IMR-90 (cell line): ENCODE measurements at regions not wholly inside any gene's neighbourhood (a gene's known extent, or its start where the extent isn't known, plus 50 kb on each side); places are given as distances from the start of the nearest gene placed in this dataset.

Experiments
- CEBPB ChIP-seq: IDR thresholded peaks from 2 replicates; pipeline ENCODE4 v1.6.1; 2012; ENCODE audit warnings: low read depth, low read length, improper control_type of control experiment
- MAFK ChIP-seq: IDR thresholded peaks from 2 replicates; pipeline ENCODE4 v1.6.1; 2012; ENCODE audit warnings: low read depth, low read length, improper control_type of control experiment
- MXI1 ChIP-seq: IDR thresholded peaks from 2 replicates; pipeline ENCODE4 v1.6.1; 2012; ENCODE audit warnings: low read depth, mild to moderate bottlenecking, low read length, moderate library complexity, borderline replicate concordance
- POLR2A ChIP-seq: IDR thresholded peaks from 2 replicates; pipeline ENCODE4 v1.6.1; 2012; ENCODE audit warnings: mild to moderate bottlenecking, low read depth, low read length
- RAD21 ChIP-seq: IDR thresholded peaks from 2 replicates; pipeline ENCODE4 v1.6.1; 2012; ENCODE audit warnings: low read length, improper control_type of control experiment
- RCOR1 ChIP-seq: IDR thresholded peaks from 2 replicates; pipeline ENCODE4 v1.6.1; 2012; ENCODE audit warnings: mild to moderate bottlenecking, low read length, improper control_type of control experiment; ENCODE audit not compliant: insufficient replicate concordance
- RFX5 ChIP-seq: IDR thresholded peaks from 2 replicates; pipeline ENCODE4 v1.8.0; 2012; ENCODE audit warnings: low read depth, mild to moderate bottlenecking, low read length, moderate library complexity
- SMC3 ChIP-seq: fragments of 150-350 bp; IDR thresholded peaks from 2 replicates; pipeline ENCODE4 v1.6.1; 2016; ENCODE audit warnings: low read depth, mild to moderate bottlenecking, antibody characterized with exemption, low read length, moderate library complexity
- TF ChIP-seq, protein P1 (sequence below): conservative IDR thresholded peaks from 2 replicates; pipeline ENCODE4 v1.5.1; 2012; ENCODE audit warnings: mild to moderate bottlenecking, low read depth, low read length, improper control_type of control experiment
- TF ChIP-seq, protein P2 (sequence below): fragments of 150-350 bp; IDR thresholded peaks from 2 replicates; pipeline ENCODE4 v1.6.1; 2017; ENCODE audit warnings: mild to moderate bottlenecking, antibody characterized with exemption, low read length, low read depth

DNA sequence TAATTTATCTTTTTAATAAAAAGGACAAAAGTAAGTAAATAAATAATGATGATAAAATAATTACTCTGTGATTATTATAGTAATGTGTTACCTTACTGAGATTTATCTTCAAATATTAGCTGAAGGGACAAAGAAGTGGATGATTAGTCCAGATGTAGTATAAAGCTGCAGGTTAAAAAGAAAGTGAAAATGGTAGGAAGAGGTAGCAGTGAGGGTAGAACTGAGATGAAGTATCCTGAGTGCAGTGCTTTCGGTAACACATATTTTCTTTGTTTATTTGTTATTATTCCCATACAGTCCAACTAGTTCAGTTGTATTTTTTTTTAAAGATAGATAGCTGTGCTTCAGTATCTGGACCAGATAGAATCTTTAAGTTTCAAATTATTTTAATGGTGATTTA is 1203.5 kb downstream of the NCAM2 start:
- no peak for TF ChIP-seq CEBPB
- TF ChIP-seq, protein P1, sequence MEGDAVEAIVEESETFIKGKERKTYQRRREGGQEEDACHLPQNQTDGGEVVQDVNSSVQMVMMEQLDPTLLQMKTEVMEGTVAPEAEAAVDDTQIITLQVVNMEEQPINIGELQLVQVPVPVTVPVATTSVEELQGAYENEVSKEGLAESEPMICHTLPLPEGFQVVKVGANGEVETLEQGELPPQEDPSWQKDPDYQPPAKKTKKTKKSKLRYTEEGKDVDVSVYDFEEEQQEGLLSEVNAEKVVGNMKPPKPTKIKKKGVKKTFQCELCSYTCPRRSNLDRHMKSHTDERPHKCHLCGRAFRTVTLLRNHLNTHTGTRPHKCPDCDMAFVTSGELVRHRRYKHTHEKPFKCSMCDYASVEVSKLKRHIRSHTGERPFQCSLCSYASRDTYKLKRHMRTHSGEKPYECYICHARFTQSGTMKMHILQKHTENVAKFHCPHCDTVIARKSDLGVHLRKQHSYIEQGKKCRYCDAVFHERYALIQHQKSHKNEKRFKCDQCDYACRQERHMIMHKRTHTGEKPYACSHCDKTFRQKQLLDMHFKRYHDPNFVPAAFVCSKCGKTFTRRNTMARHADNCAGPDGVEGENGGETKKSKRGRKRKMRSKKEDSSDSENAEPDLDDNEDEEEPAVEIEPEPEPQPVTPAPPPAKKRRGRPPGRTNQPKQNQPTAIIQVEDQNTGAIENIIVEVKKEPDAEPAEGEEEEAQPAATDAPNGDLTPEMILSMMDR, result no peak
- TF ChIP-seq POLR2A, result no peak
- no peak for TF ChIP-seq MXI1
- TF ChIP-seq, protein P2, sequence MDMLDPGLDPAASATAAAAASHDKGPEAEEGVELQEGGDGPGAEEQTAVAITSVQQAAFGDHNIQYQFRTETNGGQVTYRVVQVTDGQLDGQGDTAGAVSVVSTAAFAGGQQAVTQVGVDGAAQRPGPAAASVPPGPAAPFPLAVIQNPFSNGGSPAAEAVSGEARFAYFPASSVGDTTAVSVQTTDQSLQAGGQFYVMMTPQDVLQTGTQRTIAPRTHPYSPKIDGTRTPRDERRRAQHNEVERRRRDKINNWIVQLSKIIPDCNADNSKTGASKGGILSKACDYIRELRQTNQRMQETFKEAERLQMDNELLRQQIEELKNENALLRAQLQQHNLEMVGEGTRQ, result no peak
- no peak for TF ChIP-seq SMC3
- TF ChIP-seq RFX5, result no peak
- TF ChIP-seq RAD21, result no peak
- no peak for TF ChIP-seq RCOR1
- TF ChIP-seq MAFK, result no peak
